SHP77 treated with DMSO at 0.1 percent for 48 hours (cell line): ENCODE measurements at regions not wholly inside any gene's neighbourhood (a gene's known extent, or its start where the extent isn't known, plus 50 kb on each side); places are given as distances from the start of the nearest gene placed in this dataset.
"Not testable (repeated sequence)": the region's sequence is repeated elsewhere in the genome, so short reads cannot be mapped to it uniquely, and the experiment has no call there.

ENCODE experiments used
- DNase-seq: peaks from one replicate; lab custom pipeline; 2025; lab: John Stamatoyannopoulos, UW

GRCh38 chr5:54821445-54822323 lies 163.7 kb downstream of the ESM1 start:
- no peak for DNase-seq

- DNase-seq, result no peak
Measured at GRCh38 chr5:54820346-54821134, 164.9 kb downstream of the ESM1 start.

- DNase-seq, result no peak
Measured at GRCh38 chr5:54807421-54807820, 178.0 kb downstream of the ESM1 start.

DNA sequence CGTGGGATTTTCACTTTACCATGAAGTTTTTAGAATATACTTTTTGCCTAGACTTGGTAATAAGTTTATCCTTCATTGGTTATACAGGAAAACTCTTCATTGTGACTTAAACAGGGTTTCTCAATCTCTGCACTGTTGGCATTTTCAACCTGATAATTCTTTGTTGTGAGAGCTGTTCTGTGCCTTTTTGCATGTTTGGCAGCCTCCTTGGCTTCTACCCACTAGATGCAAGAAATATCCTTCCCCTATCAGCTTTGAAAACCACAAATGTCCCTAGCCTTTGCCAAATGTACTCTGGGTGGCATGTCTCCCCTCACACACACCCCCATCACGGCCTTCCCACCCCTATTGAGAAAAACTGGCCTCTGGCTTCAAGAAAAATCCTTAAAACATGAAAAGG lies 180.9 kb downstream of the ESM1 start:
- DNase-seq, result no peak

DNA sequence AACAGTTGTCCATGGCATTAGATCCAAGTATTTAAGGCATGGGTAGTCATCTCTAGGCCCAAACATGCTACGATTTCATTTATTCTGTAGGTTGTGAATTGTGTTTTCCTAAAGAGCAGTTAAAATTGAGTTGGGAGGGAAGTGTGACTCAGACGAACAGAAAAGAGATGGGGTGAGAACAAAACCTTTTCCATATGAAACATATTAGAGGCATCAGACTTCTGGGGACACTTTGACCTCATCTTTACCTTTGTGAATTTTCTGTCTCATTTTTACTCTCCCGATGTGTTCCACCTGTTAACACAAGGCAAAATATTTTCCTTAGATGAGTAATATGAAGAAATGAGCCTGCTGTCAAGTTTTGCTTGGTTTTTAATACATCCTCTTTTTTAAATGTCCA lies 181.3 kb downstream of the ESM1 start:
- no peak for DNase-seq

DNA sequence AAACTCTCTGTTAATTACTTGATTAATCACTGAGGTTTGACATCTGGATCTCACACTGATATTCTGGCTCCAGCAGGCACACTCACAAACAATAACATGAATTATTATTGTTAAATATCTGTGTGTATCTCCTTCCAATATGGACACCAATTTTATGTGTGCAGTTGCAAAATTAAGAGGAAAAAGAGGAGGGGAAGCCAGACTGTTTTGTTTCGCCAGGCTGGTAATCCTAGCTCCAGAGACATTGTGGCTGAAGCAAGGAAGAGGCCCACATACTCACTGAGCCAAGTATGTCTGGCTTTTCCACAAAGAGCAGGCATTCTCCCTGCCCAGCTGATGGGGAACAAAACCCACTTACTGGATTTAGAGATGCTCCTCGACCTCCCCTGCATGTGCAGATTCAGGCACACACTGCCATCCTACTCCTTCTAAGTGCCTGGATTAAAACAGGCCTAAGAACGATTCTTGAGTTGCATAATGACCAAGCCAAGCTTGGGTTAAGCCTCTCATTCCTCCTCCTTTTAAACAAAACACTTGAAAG lies 181.9 kb downstream of the ESM1 start:
- DNase-seq, result no peak

DNA sequence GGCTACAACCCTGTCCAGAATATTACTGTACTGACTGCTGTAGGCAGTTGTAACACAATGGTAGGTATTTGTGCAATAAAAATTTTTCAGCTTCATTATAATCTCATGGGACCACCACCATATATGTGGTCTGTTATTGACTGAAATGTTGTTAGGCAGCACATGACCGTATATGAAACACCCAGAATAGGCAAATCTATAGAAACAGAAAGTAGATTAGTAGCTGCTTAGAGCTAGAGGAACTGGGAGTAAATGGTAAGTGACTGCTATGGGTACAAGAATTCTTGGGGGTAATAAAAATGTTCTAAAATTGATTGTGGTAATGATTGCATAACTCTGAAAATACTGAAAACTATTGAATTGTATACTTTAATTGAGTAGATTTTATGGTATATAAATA lies 185.7 kb downstream of the ESM1 start:
- DNase-seq, result no peak

- no peak for DNase-seq
Measured at GRCh38 chr5:54795777-54796176, 189.6 kb downstream of the ESM1 start.

GRCh38 chr5:54795284-54795683 lies 190.1 kb downstream of the ESM1 start:
- no peak for DNase-seq

GRCh38 chr5:54794135-54794975 lies 191.0 kb downstream of the ESM1 start:
- no peak for DNase-seq

GRCh38 chr5:54793468-54794134 lies 191.8 kb downstream of the ESM1 start:
- no peak for DNase-seq

DNA sequence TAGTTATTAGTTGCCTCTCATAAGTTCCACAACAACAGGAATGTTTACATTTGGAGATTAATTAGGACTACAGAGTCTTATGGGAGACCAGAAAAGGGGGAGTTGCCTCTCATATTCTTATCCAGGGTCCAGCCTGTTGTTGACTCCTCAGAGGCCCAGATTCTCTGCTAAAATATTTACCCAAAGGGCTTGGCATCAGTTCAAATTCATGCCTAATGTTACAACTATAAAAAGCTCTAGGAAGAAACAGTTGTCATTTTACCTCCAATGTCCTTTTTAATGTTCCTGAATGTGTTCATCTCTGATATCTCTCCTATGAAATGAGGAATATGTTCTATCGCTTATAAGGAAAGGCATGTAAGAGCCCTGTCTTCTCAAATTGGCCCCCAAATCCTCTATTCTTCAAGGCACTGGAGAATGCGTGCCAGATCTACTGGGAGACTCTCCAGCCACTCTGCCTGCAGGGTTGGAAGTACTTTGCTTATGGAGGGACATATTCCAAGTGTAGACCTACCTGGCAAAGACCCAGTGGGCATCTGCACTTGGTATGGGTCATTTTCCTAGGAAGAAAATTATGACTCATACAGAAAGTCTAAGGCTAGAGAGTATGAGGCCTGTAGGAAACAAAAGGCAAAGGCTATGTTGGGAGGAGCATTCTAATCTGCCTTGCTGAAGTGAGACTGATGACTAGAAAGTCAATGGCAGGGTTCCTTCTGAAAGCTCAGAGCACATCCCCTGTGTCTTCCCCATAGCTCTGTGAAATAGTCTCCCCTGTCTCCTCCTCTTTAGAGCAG lies 192.6 kb downstream of the ESM1 start:
- DNase-seq, result no peak

DNA sequence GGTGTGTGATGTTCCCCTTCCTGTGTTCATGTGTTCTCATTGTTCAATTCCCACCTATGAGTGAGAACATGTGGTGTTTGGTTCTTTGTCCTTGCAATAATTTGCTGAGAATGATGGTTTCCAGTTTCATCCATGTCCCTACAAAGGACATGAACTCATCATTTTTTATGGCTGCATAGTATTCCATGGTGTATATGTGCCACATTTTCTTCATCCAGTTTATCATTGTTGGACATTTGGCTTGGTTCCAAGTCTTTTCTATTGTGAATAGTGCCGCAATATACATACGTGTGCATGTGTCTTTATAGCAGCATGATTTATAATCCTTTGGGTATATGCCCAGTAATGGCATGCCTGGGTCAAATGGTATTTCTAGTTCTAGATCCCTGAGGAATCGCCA lies 197.5 kb downstream of the ESM1 start:
- DNase-seq, result not testable (repeated sequence)

GRCh38 chr5:54785729-54786591 lies 199.4 kb downstream of the ESM1 start:
- DNase-seq, result no peak

- no peak for DNase-seq
Measured at GRCh38 chr5:54778783-54779182, 206.6 kb downstream of the ESM1 start.

- no peak for DNase-seq
Measured at GRCh38 chr5:54775645-54776044, 209.7 kb downstream of the ESM1 start.

DNA sequence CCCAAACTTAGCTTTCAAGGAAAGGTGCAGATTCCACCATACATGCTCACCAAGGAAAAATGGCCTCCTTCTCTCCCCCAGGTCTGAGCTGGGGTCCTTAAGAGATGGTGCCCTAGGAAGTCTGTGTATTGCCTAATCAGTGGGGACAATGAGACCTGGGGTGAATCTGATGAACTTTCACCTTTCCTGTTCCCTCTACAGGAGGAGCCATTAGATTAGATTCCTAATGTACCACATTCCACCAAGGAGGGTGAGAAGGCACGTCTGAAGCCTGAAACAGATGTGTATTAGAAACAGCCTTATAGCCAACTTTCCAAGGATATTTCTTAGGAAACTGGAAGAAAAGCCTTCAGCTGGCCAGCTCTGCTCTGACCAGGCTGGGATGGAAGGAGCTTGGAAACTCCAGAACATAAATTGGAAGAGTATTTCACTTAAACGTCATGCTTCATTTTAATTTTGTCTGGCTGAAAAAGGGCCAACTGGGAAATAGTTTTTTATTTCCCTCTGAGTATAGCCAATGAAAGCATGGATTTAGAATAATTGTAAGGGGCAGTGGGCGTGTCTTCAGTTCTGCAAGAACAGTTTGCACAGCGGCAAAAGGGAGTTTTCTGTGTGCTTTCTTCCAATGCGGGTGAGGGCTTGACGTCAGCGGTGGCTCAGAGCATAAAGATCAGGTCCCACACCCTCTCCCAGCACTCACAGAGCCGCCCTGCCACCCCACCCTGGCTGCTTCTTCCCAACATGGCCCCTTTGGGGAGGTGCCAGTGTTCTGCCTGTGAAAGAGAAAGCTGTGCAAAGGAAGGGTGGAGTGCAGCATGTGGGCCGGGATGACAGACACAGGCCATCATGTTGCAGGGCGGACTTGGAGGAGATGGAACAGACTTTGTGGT lies 210.9 kb downstream of the ESM1 start:
- DNase-seq, result no peak

DNA sequence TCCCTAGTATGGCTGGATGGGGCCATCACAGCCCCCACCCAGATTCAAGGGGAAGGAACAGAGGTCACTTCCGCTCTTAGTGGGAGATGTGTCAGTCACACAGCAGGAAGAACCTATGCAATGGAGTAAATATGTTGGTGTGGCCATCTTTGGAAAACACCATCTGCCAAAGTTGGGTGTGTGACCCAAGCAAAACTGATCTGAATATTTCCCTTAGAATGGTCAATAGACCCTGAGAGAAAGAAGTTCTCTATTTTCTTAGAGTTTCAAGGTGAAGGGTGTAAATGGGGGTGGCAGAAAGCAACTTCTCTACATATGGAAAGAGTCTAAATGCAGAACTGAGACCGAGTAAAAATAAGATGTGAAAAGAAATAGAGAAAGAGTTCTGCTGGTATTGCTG lies 212.7 kb downstream of the ESM1 start:
- no peak for DNase-seq

- DNase-seq, result no peak
Measured at GRCh38 chr5:54772231-54772630, 213.2 kb downstream of the ESM1 start.
